Fibroblast of peridontal ligament (primary cell): ENCODE measurements at regions not wholly inside any gene's neighbourhood (a gene's known extent, or its start where the extent isn't known, plus 50 kb on each side); places are given as distances from the start of the nearest gene placed in this dataset.
"Not testable (repeated sequence)": the region's sequence is repeated elsewhere in the genome, so short reads cannot be mapped to it uniquely, and the experiment has no call there.

Experiments used
- DNase-seq: peaks from one replicate; pipeline ENCODE4 v3.0.0-alpha.2; 2010; ENCODE audit errors: extremely low read depth

DNA sequence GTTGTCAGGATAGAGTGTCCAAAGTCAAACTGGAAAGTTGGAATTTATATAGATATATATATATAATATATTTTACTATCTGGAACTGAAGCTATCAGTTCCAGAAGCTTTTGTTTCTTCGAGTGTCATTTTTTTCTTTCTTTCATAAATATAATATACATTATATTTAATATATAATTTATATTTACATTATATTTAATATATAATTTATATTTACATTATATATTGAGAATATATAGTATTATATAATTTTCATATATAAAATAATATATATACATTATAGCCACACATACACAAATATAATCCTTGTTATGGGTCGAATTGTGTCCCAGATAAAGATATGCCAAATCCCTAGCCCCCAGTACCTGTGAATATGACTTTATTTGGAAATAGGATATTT, 842.3 kb upstream of the LRRC4C start:
- DNase-seq, result no peak

DNA sequence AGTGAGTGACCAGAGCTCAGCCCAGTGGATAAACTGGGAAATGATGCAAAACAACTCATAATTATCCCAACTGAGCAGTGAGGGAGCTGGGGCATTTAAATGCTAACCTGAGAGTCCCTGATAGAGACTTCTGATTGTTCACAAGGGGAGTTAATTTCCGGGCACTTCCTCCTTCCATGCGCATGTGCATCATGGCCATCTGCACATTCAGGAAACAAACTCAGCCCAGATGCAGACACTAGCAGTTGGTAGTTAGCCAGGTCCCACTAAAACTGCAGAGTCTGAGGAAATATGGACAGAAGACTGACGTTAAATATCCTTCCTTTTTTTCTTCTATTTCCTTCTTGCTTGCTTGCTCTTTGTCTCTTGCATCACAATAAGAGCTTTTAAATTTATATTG, 852.1 kb upstream of the LRRC4C start:
- DNase-seq, result no peak

DNA sequence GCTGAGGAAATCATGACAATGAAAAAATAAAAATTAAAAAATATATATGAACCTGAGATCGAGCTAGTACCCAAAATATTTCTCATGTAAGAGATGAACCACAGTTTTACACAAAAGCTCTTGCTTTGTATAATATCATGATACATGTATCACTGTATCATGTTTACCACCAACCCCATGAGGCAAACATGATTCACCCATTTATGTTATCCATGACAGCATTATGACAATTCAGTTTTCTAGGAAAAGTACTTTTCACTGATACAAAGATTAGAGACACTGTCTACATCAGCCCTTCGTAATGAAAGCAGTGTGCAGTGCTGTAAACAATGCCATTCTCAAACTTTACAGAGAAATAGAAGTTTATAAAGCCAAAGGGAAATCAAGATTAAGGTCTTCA, 852.5 kb upstream of the LRRC4C start:
- no peak for DNase-seq

DNA sequence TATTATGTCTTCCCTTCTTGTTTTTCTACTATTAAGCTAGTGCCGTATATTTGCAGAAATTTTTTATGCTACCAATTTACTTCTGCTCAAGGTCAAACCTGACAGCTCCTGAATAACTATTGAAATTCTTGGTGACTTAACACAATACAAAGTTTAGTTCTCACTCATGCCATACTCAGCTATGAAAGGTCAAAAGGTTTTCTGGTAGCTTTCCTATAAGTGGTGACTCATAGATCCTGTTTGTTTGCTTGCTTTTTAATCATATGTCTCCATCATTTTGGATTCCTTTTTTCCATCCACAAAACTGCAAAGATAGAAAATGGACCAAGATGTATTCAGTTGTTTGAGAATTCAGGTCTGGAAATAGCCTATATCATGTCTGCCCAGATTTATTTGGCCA, 855.8 kb upstream of the LRRC4C start:
- DNase-seq, result no peak

DNA sequence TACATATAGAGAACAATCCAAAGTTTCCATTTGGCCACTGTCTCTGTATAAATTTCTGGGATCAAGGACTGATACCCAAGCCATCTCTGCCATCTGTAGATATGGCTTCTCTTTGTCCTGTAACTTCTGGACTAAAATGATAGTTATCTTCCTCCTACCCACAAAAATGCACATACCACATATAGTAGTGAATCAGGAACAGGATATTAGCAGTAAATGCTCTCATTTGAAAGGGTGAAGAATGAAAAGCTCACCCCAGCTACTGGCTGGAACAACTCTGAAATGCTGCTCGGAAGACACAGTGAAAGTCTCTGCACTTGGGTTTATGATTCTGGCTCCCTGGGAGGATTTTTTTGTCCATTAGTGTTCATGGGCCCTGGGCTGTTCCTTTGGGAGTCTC, 856.4 kb upstream of the LRRC4C start:
- no peak for DNase-seq

DNA sequence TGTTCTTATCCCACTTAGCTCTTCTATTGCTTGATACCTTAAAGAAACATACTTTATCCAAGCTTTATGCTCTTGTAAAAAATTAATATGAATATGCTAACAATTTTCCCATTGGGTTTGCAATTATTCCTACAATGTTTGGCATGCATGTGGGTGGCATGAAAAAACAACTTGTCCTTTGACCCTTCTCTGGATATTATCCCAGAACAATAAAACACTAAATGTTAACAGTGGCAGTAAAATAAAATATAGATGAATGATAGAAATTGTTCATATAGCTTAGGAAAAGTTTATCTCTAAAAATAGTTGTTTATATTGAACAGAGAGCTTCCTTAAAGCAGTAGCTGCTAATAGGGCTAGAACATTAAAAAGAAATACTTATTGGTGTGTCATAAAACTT, 860.5 kb upstream of the LRRC4C start:
- no peak for DNase-seq

DNA sequence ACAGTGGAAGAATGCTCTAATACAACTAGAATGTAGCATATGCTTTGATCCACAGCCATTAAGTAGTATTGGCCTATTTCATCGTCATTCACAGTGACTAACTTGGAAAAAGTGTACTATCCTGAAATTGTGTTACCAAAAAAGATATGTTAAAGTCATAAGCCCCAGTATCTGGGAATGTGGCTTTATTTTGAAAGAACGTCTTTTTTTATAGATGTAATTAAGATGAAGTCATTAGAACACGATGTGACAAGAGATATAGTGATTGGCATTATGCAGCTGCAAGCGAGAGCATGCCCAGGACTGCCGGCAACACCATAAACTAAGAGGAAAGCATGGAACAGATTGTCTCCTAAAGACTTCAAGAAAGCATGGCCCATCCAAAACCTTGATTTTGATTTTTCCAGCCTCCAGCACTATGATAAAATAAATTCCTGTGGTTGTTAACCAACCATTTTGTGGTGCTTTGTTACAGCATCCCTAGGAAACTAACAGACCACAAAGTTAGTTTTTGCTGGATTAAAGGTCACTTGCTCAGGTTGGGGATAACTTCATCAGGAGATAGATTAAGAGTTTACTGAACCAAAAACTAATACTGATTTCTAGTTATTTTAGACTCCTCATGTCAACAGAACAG, 870.6 kb upstream of the LRRC4C start:
- no peak for DNase-seq

DNA sequence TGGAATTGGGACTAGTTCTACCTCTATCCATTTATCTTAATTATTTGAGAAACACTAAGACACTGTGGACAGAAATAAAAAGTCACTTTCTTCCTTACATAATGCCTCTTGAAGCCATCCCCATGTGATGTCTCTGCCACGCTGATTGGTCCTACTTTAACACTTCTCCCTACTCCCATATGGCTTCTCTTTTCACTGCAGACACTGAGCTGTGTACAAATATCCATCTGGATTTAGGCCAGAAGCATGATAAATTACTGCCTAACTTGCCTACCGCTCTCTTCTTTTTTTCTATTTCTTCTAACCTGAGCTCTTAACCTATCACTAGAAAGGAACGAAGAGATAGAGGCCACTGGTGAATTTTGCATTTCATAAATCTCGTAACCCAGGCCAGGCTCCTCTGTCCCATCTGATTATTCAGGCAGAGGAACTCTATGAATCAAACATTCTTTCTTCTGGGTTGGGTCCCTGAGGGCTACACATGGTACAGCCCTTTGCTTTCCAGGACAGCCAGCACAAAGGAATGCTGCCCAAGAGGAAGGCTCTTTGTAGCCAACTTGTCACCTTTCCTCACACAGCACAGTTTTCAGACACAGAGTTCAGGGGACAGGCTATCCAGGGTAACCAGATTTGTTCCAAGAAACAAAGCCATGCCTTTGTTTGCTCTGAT, 878.5 kb upstream of the LRRC4C start:
- no peak for DNase-seq

DNA sequence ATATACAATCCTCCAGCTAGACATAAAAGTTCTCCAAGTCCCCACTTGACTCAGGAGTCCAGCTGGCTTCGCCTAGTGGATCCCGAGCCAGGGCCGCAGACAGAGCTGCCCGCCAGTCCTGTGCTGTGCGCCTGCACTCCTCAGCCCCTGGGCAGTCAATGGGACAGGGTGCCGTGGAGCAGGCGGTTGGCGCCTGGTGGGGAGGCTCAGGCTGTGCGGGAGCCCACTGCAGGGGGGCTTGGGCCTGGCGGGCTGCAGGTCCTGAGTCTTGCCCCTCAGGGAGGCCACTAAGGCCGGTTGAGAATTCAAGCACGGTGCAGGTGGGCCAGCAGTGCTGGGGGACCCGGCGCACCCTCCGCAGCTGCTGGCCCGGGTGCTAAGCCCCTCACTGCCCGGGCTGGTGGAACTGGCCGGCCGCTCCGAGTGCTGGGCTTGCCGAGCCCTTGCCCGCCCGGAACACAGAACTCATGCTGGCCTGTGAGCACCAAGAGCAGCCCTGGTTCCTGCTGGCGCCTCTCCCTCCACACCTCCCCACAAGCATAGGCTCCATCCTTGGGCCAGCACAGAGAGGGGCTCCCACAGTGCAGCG, 884.8 kb upstream of the LRRC4C start:
- no peak for DNase-seq

DNA sequence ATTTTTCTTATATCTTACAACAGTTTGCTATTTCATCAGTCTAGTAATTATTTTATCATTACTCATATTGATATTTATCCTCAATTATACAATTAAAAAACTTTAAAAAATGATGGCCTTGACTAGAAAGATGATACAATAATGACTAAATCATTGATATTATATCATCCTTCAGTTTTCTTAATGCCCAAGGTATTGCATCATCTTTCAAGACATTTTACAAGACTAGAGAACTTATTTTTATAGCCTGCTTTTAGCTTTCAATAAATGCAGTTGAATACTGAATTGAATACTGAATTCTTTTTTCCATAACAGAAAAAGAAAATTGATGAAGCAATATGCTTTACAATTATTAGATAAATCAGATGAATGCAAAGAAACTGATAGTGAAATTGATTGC, 886.5 kb upstream of the LRRC4C start:
- no peak for DNase-seq

DNA sequence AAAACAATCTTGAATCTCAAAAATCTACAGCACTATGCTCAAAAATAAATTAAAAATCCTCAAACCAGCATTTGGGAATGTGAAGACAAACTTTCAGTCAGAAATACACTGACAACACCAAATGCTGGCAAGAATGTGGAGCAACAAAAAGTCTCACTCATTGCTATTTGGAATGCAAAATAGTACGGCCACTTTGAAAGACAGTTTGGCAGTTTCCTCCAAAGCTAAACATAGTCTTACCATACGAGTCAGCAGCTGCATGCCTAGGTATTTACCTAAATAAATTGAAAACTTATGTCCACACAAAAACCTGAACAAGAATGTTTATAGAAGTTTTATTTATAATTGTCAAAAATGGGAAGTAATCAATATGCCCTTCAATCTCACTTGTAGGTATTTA, 904.2 kb upstream of the LRRC4C start:
- DNase-seq, result no peak

DNA sequence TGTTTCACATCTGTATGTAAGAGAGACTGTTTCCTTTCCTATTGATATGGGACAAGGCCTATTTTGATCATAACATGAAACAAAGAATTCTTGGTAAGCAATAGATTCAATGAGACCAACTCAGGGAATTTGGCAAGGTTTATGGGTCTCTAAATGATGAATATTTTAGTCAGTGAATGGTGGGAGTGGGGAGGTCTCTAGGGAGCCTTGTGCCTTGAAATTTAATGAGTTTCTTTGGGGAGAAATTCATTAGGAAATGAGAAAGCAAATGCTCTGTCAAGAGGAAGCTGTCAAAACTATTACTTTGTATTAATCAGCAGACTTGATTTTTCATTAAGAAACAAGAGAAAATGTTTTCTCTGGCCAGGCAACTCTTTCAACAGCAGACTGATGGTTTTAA, 921.7 kb upstream of the API5 start:
- DNase-seq, result no peak

DNA sequence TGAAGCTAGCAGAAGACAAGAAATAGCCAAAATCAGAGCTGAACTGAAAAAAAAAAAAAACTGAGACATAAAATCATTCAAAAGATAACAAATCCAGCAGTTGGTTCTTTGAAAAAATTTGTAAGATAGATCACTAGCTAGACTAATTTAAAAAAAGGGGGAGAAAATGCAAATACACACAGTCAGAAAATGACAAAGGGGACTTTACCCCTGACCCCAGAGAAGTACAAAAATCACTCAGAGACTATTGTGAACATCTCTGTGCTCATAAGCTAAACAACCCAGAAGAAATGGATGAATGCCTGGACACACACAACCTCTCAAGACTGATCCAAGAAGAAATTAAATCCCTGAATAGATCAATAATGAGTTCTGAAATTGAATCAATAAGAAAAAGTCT, 914.3 kb upstream of the API5 start:
- no peak for DNase-seq

DNA sequence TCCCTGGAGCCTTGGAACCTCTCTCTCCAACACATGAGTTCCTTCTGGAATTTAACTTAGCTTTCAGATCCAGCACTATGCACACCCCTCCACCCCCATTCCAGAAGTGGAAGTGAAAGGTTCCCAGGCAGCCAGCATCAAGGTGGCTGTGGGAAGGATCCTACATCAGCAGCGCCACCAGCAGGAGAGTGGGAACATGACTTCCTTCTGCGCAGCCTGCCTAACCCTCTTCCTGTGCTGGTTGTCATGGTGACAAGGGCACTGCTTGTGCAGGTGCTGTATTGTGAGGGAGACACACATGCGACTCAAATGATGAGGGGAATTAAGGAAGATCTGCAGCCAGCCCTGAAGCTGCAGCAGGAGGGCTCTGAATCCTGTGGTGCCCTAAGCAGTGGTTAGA, 904.5 kb upstream of the API5 start:
- DNase-seq, result no peak

DNA sequence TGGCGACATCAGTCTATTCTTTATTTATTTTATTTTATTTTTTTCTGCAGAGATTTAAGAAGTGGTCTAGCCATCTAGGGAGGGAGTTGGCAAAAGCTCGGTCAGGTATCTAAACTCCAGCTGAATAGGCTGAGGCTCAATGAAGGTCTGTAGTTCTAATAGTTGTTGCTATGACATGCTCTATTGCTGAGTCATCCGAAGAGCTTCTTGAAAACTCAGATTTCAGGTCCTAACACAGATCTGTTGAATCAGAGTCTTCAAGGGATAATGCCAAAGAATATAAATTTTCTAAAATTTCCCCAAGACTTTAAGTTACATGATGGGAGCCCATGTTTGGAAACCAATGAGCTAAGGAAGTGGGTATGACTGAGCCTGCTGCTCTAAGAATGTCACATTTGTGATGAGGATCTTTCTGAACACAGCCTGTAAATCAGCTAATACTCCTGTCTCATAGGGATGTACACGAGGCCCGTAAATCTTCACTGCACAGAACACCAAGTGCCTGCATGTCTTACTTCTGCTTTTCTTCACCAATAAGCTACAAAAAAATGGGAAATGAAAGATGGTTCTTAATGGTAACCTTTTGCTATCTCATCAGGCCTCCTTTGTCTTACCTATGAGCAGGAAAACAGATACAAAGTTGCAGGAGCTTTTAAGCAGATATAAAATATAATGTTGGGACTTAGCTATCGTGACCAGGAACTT, 901.4 kb upstream of the API5 start:
- no peak for DNase-seq

DNA sequence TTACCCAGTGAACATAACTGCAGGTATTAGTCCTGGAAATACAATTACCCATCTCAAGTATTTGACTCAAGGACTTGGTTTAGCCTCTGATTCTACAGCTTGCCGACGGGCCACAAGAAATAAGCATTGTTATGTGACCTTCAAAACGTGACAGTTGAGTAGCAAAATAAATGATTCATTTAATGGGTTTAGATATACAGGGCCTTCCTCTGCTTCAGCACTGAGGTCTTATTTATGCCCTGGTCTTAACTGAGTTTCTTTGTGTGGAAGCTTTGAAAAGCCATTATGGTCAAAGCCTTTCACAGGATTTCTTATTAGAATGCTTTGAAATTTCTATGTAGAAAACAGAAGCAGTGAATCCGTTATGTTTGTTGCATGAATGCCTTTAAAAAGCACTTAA, 899.2 kb upstream of the API5 start:
- DNase-seq, result no peak

DNA sequence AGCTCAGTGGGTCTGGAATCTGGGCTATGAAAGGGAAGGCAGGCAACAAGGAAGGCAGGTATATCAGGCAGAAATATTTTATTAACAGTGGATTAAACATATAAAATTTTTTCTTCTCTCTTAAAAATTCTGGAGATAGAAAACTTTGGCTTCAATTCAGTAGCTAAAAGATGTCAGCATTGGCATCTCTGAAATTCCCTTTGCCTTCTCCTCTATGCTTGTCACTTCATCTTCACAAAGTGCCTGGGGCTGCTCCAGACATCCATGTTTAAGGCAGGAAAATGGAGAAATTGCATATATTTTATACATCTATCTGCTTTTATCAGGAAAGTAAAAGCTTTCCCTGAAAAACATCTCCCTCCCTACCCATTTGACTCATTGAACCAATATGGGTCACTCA, 894.1 kb upstream of the API5 start:
- no peak for DNase-seq

DNA sequence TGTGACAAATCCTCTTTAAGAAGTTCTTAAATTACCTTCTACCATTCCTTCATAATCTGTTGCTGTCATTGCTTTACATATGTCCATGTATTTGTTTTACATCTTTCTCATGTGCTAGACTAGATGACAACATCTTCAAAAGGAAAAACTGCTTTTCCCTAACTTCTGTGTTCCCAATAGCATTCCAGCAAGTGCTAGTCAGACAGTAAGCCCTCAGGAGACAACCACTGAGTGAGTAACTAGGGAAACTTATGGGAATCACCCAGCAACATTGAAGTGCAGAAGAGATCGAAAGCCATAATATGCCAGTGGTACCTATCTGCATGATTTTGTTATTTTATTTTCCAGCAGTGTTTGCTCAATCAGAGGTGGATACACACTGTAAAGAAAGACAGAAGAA, 889.7 kb upstream of the API5 start:
- no peak for DNase-seq

DNA sequence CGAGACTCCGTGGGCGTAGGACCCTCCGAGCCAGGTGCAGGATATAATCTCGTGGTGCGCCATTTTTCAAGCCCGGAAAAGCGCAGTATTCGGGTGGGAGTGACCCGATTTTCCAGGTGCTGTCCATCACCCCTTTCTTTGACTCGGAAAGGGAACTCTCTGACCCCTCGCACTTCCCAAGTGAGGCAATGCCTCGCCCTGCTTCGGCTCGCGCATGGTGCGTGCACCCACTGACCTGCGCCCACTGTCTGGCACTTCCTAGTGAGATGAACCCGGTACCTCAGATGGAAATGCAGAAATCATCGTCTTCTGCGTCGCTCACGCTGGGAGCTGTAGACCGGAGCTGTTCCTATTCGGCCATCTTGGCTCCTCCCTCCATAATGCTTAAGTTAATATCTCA, 876.9 kb upstream of the API5 start:
- DNase-seq, result not testable (repeated sequence)

DNA sequence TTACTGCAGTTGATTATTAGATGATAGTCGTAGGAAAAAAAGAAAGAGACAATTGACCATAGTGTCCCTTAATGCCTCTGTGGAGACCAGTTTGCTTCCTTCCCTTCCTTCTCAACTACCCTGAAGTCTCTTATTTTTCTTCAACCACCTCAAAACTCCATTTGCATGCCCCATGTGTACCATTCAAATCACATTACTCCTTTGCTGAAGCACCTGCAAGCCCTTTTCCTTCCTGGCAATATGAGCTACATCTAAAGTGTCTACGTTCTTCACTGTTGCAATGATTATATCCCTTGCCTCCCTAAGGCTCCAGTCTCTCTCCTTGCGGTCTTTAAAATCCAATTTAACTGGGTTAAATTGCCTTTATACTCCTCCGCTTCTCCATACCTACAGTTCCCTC, 867.4 kb upstream of the API5 start:
- no peak for DNase-seq

DNA sequence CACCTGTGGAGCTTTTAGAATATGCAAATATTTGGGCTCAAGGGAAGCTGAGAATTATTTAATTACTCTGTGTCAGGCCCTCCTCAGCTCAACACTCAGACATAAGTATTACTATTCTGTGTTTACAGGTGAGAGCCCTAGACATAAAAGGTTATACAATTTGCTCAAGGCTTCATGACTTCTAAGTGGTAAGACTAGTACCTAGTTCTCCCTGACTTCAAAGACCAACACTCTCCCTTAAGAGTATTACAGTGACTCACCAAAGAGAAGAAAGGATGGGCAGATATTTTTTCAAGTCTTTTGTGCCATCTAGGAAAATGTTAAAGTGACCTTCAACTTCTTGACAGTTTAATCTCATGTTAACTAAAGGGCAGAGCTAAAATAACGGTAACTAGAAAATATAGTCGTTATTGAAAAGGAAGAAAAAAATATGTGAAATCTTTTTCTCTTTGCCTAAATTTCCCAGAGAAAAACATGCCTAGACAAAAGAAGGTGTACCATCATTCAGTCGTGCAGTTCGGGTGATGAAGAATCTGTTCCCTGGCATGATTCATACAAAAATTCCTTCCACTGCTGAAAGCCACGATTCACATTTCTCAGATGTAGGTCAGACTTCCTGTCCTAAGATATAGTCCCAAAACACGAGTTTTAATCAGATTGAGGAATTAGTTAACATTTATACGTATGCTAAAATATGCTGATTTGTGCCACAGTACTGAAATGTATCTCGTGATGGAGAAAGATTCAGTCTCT, 849.1 kb upstream of the API5 start:
- DNase-seq, result no peak

DNA sequence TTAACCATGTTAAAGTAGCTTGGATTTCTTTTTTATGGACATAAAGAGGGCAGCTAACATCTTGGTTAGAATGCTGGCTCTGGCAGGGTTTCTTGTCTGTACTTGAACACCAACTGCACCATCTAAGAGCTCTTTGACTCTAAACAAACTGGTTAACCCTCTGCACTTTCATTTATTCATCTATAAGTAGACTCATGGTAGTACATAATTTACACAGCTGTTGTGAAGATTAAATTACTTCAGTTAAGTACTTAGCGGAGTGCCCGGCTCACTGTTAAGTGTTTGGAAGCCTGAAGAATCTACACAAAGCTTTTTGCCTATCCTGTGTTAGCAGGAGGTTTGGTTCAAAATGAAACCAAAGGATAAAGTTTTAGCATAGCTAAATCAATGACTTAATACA, 846.2 kb upstream of the API5 start:
- DNase-seq, result no peak
